GM23248 (cell line): ENCODE measurements at regions not wholly inside any gene's neighbourhood (a gene's known extent, or its start where the extent isn't known, plus 50 kb on each side); places are given as distances from the start of the nearest gene placed in this dataset.

Experiments used
- DNase-seq: peaks from one replicate; pipeline ENCODE4 v3.0.0-alpha.2; 2015
- H2AFZ ChIP-seq: fragments of 200-600 bp; sonication (generic); 2 replicates; pipeline ENCODE4 v1.6.1; 2016; ENCODE audit warnings: antibody characterized with exemption
- H3F3A ChIP-seq: fragments of 200-600 bp; sonication (generic); 2 replicates; pipeline ENCODE4 v1.6.1; 2016; ENCODE audit warnings: mild to moderate bottlenecking, antibody characterized with exemption, mixed run types; ENCODE audit not compliant: insufficient read depth
- H3K27ac ChIP-seq: fragments of 200-600 bp; sonication (generic); 2 replicates; pipeline ENCODE4 v1.5.1; 2016; ENCODE audit warnings: mild to moderate bottlenecking
- H3K27me3 ChIP-seq: fragments of 200-600 bp; sonication (generic); replicated peaks from 2 replicates; pipeline ENCODE4 v1.6.1; 2016; ENCODE audit warnings: mild to moderate bottlenecking; ENCODE audit not compliant: insufficient read depth
- H3K36me3 ChIP-seq: fragments of 200-600 bp; sonication (generic); 2 replicates; pipeline ENCODE4 v1.6.1; 2016; ENCODE audit warnings: low read depth, mild to moderate bottlenecking
- H3K4me1 ChIP-seq: fragments of 200-600 bp; sonication (generic); 2 replicates; pipeline ENCODE4 v1.6.1; 2016; ENCODE audit warnings: mild to moderate bottlenecking; ENCODE audit not compliant: insufficient read depth
- H3K4me2 ChIP-seq: fragments of 200-600 bp; sonication (generic); one replicate; pipeline ENCODE4 v1.6.1; 2016; ENCODE audit warnings: mild to moderate bottlenecking; ENCODE audit not compliant: unreplicated experiment
- H3K4me3 ChIP-seq: fragments of 200-600 bp; sonication (generic); 2 replicates; pipeline ENCODE4 v1.5.1; 2016; ENCODE audit warnings: mild to moderate bottlenecking
- H3K79me2 ChIP-seq: fragments of 200-600 bp; sonication (generic); 2 replicates; pipeline ENCODE4 v1.6.1; 2016; ENCODE audit warnings: mild to moderate bottlenecking; ENCODE audit not compliant: insufficient read depth
- H3K9ac ChIP-seq: fragments of 200-600 bp; sonication (generic); 2 replicates; pipeline ENCODE4 v1.6.1; 2016; ENCODE audit warnings: mild to moderate bottlenecking
- H3K9me2 ChIP-seq: fragments of 200-600 bp; sonication (generic); 2 replicates; pipeline ENCODE4 v1.6.1; 2016; ENCODE audit warnings: mixed run types, mild to moderate bottlenecking, moderate library complexity; ENCODE audit not compliant: insufficient read depth
- H3K9me3 ChIP-seq: fragments of 200-600 bp; sonication (generic); one replicate; pipeline ENCODE4 v1.6.1; 2017; ENCODE audit warnings: low read depth
- H4K20me1 ChIP-seq: fragments of 200-600 bp; sonication (generic); 2 replicates; pipeline ENCODE4 v1.6.0; 2016; ENCODE audit not compliant: insufficient read depth
- EZH2 ChIP-seq: fragments of 200-600 bp; sonication (generic); IDR thresholded peaks from 2 replicates; pipeline ENCODE4 v1.6.1; 2018; ENCODE audit warnings: antibody characterized with exemption, mild to moderate bottlenecking; ENCODE audit not compliant: insufficient read depth, poor library complexity, severe bottlenecking
- EZH2phosphoT487 ChIP-seq: fragments of 200-600 bp; sonication (generic); IDR thresholded peaks from 2 replicates; pipeline ENCODE4 v1.6.1; 2018; ENCODE audit warnings: antibody characterized with exemption, moderate library complexity, mild to moderate bottlenecking, low read depth; ENCODE audit not compliant: insufficient read depth
- WGBS, 2 experiments: methylation state at CpG; one replicate each; pipeline ENCODE4 v1.1.6; 2015 to 2017; ENCODE audit warnings: low lambda C conversion rate in 2 of 2, low coverage in 1 of 2; ENCODE audit errors: missing lambda C conversion rate in 2 of 2; 5-methylcytosine and 5-hydroxymethylcytosine counted together
- in situ Hi-C: fragments of 300-500 bp; cut with MboI; formaldehyde crosslinking; loops from 2 replicates; pipeline ENCODE4 v1.15.0; 2020

GRCh38 chr7:49669692-49670260, 103.7 kb upstream of the VWC2 start:
- in situ Hi-C loops = no loop called here
- no peak for DNase-seq
- no peaks in the 10 kb centered on the region for H3K27me3 ChIP-seq

DNA sequence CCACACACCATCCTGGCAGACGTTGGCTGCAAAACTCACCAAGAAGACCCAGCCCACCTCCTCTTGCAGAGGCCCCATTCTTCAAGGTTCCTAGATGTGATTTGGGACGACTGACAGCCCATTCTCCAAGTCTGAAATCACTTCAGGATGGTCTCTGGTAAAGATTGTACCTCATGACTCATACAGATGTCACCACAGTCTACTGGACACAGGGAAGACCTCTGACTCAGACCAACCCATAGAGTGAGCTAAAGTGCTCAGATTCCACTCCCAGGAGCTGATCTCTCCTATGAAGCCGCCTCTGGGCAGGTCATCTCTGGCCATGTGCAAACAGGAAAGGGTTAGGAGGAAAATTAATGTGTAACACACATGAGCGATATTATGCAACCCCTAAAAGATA, 102.4 kb upstream of the VWC2 start:
- Histone ChIP-seq H3K4me1 (no peaks in the 10 kb centered on the region), H3K79me2 (no peaks in the 10 kb centered on the region), H3K27me3 (no peaks in the 10 kb centered on the region), H3K4me2 (no peak overlapping the region), H3K27ac (no peak overlapping the region), H3F3A (no peaks in the 10 kb centered on the region), H3K9ac (no peak overlapping the region), H3K9me2 (no peaks in the 10 kb centered on the region), H3K9me3 (peaks cover 1% of the 10 kb centered on the region), H4K20me1 (no peaks in the 10 kb centered on the region), H2AFZ (no peak overlapping the region), H3K4me3 (no peak overlapping the region), H3K36me3 (no peaks in the 10 kb centered on the region)
- TF ChIP-seq EZH2 = no peak
- TF ChIP-seq EZH2phosphoT487 = no peak
- DNase-seq = no peak
- in situ Hi-C loops = no loop called here
- WGBS, 2 experiments = 43 to 47% methylated on average over 4 of the region's 4 CpGs

More at GRCh38 chr7:49669692-49670260, 103.7 kb upstream of the VWC2 start:
- no peaks in the 10 kb centered on the region for H3K4me1 ChIP-seq
- H2AFZ ChIP-seq = no peak overlapping the region
- 33 to 35% methylated on average over 16 of the region's 16 CpGs for WGBS, 2 experiments
- H3K9me3 ChIP-seq = no peaks in the 10 kb centered on the region
- H3K4me2 ChIP-seq = no peak overlapping the region
- H3F3A ChIP-seq = no peaks in the 10 kb centered on the region
- H4K20me1 ChIP-seq = no peaks in the 10 kb centered on the region
- no peak overlapping the region for H3K27ac ChIP-seq
- TF ChIP-seq EZH2phosphoT487 (no peak), EZH2 (no peak)
- no peaks in the 10 kb centered on the region for H3K36me3 ChIP-seq
- H3K4me3 ChIP-seq = no peak overlapping the region
- H3K9me2 ChIP-seq = no peaks in the 10 kb centered on the region
- H3K79me2 ChIP-seq = no peaks in the 10 kb centered on the region
- no peak overlapping the region for H3K9ac ChIP-seq

- in situ Hi-C loops = no loop called here
- no peak overlapping the region for H3K27ac ChIP-seq
- WGBS, 2 experiments = 14 to 15% methylated on average over 2 of the region's 2 CpGs
- no peaks in the 10 kb centered on the region for H3K4me1 ChIP-seq
- no peaks in the 10 kb centered on the region for H3K9me2 ChIP-seq
- no peak for DNase-seq
- H3K4me3 ChIP-seq = no peak overlapping the region
- H3K9ac ChIP-seq = no peak overlapping the region
- H3F3A ChIP-seq = no peaks in the 10 kb centered on the region
- TF ChIP-seq EZH2 (no peak), EZH2phosphoT487 (no peak)
- no peak overlapping the region for H2AFZ ChIP-seq
- no peaks in the 10 kb centered on the region for H3K9me3 ChIP-seq
- H3K4me2 ChIP-seq = no peak overlapping the region
- H3K36me3 ChIP-seq = no peaks in the 10 kb centered on the region
- H3K27me3 ChIP-seq = no peaks in the 10 kb centered on the region
- H3K79me2 ChIP-seq = no peaks in the 10 kb centered on the region
- no peaks in the 10 kb centered on the region for H4K20me1 ChIP-seq
Measured at GRCh38 chr7:49692516-49692915, 80.9 kb upstream of the VWC2 start.

DNA sequence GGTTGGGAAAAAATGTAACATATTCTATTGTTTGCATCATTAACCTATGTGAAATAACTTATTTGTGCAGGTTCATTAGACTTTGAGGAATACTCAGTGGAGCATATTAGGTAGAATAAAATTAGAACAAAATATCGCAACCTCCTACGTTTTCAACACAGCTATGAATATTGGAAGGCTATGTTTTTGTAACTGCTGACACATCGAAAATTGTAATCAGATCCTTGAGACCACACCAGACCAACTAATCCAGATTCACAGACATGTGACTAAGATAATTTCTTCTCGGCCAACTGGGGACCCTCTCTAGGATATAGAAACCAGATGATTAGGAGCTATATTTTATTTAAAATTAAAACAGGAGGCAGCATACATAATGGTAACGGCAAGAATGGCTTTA, 77.5 kb upstream of the VWC2 start:
- no peaks in the 10 kb centered on the region for H3F3A ChIP-seq
- H3K27ac ChIP-seq = no peak overlapping the region
- H2AFZ ChIP-seq = no peak overlapping the region
- H3K4me1 ChIP-seq = no peaks in the 10 kb centered on the region
- no peak overlapping the region for H3K4me2 ChIP-seq
- DNase-seq = no peak
- 11% methylated on average over 5 of the region's 5 CpGs for WGBS, 2 experiments
- H3K9me2 ChIP-seq = no peaks in the 10 kb centered on the region
- no peaks in the 10 kb centered on the region for H3K79me2 ChIP-seq
- in situ Hi-C loops = no loop called here
- no peak for TF ChIP-seq EZH2
- no peak for TF ChIP-seq EZH2phosphoT487
- no peaks in the 10 kb centered on the region for H3K9me3 ChIP-seq
- H3K4me3 ChIP-seq = no peak overlapping the region
- no peaks in the 10 kb centered on the region for H3K36me3 ChIP-seq
- no peak overlapping the region for H3K9ac ChIP-seq
- H3K27me3 ChIP-seq = no peaks in the 10 kb centered on the region
- no peaks in the 10 kb centered on the region for H4K20me1 ChIP-seq

GRCh38 chr7:49700841-49701240, 72.6 kb upstream of the VWC2 start:
- Histone ChIP-seq H3K9me3 (no peaks in the 10 kb centered on the region), H3K4me3 (no peak overlapping the region), H3F3A (no peaks in the 10 kb centered on the region), H2AFZ (no peak overlapping the region), H3K36me3 (no peaks in the 10 kb centered on the region), H3K27me3 (no peaks in the 10 kb centered on the region), H3K9ac (no peak overlapping the region), H4K20me1 (no peaks in the 10 kb centered on the region), H3K9me2 (no peaks in the 10 kb centered on the region), H3K4me2 (no peak overlapping the region), H3K4me1 (no peaks in the 10 kb centered on the region), H3K79me2 (no peaks in the 10 kb centered on the region), H3K27ac (no peak overlapping the region)
- in situ Hi-C loops = no loop called here
- 48 to 53% methylated on average over 13 of the region's 13 CpGs for WGBS, 2 experiments
- TF ChIP-seq EZH2 (no peak), EZH2phosphoT487 (no peak)
- no peak for DNase-seq
